Neuronal stem cell (in vitro differentiated cells): ENCODE measurements at regions not wholly inside any gene's neighbourhood (a gene's known extent, or its start where the extent isn't known, plus 50 kb on each side); places are given as distances from the start of the nearest gene placed in this dataset.
"Not testable (repeated sequence)": the region's sequence is repeated elsewhere in the genome, so short reads cannot be mapped to it uniquely, and the experiment has no call there.

Source experiments
- DNase-seq: peaks from one replicate; pipeline ENCODE4 v3.0.0-alpha.2; 2013; ENCODE audit warnings: low spot score
- H2AFZ ChIP-seq: one replicate; pipeline ENCODE4 v1.6.1; 2013; ENCODE audit warnings: mild to moderate bottlenecking, low read length, inconsistent platforms
- H2AK5ac ChIP-seq: 2 replicates; pipeline ENCODE4 v1.6.1; 2013; ENCODE audit warnings: low read depth, mild to moderate bottlenecking, inconsistent platforms, low read length, moderate library complexity, mixed read lengths
- H2BK120ac ChIP-seq: 2 replicates; pipeline ENCODE4 v1.6.1; 2013; ENCODE audit warnings: low read depth, mild to moderate bottlenecking, inconsistent platforms, low read length, moderate library complexity, mixed read lengths
- H2BK12ac ChIP-seq: one replicate; pipeline ENCODE4 v1.6.1; 2013; ENCODE audit warnings: low read length, inconsistent platforms
- H2BK15ac ChIP-seq: 2 replicates; pipeline ENCODE4 v1.6.1; 2013; ENCODE audit warnings: mild to moderate bottlenecking, low read length, inconsistent platforms, mixed read lengths
- H2BK5ac ChIP-seq: one replicate; pipeline ENCODE4 v1.6.1; 2013; ENCODE audit warnings: inconsistent platforms, mild to moderate bottlenecking, low read length, moderate library complexity
- H3K14ac ChIP-seq: one replicate; pipeline ENCODE4 v1.6.1; 2013; ENCODE audit warnings: low read length, inconsistent platforms
- H3K18ac ChIP-seq: 2 replicates; pipeline ENCODE4 v1.6.1; 2013; ENCODE audit warnings: low read length, inconsistent platforms
- H3K23ac ChIP-seq: 2 replicates; pipeline ENCODE4 v1.6.1; 2013; ENCODE audit warnings: low read depth, mild to moderate bottlenecking, mixed read lengths, low read length, inconsistent platforms; ENCODE audit not compliant: poor library complexity
- H3K27ac ChIP-seq: replicated peaks from 3 replicates; pipeline ENCODE4 v1.5.1; 2013; ENCODE audit warnings: low read length, inconsistent platforms
- H3K27me3 ChIP-seq, 3 experiments: 2 replicates each; pipeline ENCODE4 v1.6.1; 2013; ENCODE audit warnings: low read length in 3 of 3, mild to moderate bottlenecking in 2 of 3, inconsistent platforms in 1 of 3, low read depth in 1 of 3, mixed read lengths in 1 of 3, moderate library complexity in 1 of 3; ENCODE audit not compliant: control insufficient read depth in 3 of 3, insufficient read depth in 3 of 3
- H3K36me3 ChIP-seq, 2 donors: replicated peaks in 1 of 2; 2 replicates each; pipeline ENCODE4 v1.6.1; 2013; ENCODE audit warnings: low read length in 2 of 2; ENCODE audit not compliant: control insufficient read depth in 2 of 2, insufficient read depth in 2 of 2
- H3K4ac ChIP-seq: 2 replicates; pipeline ENCODE4 v1.6.1; 2013; ENCODE audit warnings: inconsistent platforms, mild to moderate bottlenecking, low read length, moderate library complexity
- H3K4me1 ChIP-seq, 2 donors: 1 replicate in 1 of 2; 2 replicates in 1 of 2; pipeline ENCODE4 v1.6.1; 2013; ENCODE audit warnings: low read length in 2 of 2, low read depth in 1 of 2; ENCODE audit not compliant: control insufficient read depth in 2 of 2, insufficient read depth in 1 of 2
- H3K4me2 ChIP-seq: one replicate; pipeline ENCODE4 v1.6.1; 2013; ENCODE audit warnings: mild to moderate bottlenecking, low read length, inconsistent platforms; ENCODE audit not compliant: insufficient read depth, poor library complexity, severe bottlenecking
- H3K4me3 ChIP-seq, 2 donors: 2 replicates each; pipeline ENCODE4 v1.5.1; 2013; ENCODE audit warnings: low read length in 2 of 2, mild to moderate bottlenecking in 2 of 2, inconsistent platforms in 1 of 2, moderate library complexity in 1 of 2
- H3K79me1 ChIP-seq: one replicate; pipeline ENCODE4 v1.6.1; 2013; ENCODE audit warnings: low read depth, mild to moderate bottlenecking, inconsistent platforms, low read length, moderate library complexity
- H3K9ac ChIP-seq: one replicate; pipeline ENCODE4 v1.6.1; 2013; ENCODE audit warnings: mild to moderate bottlenecking, low read depth, low read length, inconsistent platforms; ENCODE audit not compliant: poor library complexity
- H3K9me3 ChIP-seq, 2 donors: replicated peaks in 1 of 2; 2 replicates each; pipeline versions ENCODE3 to v1.6.1; 2013; ENCODE audit warnings: low read length in 2 of 2, mild to moderate bottlenecking in 2 of 2, inconsistent platforms in 1 of 2, low read depth in 1 of 2, mixed read lengths in 1 of 2, moderate library complexity in 1 of 2; ENCODE audit not compliant: control insufficient read depth in 2 of 2, insufficient read depth in 1 of 2
- H4K8ac ChIP-seq: one replicate; pipeline ENCODE4 v1.6.1; 2013; ENCODE audit warnings: low read depth, mild to moderate bottlenecking, inconsistent platforms, low read length, moderate library complexity
- H4K91ac ChIP-seq: one replicate; pipeline ENCODE4 v1.6.1; 2013; ENCODE audit warnings: low read length, low read depth, mild to moderate bottlenecking, inconsistent platforms; ENCODE audit not compliant: poor library complexity
- WGBS, 2 donors: extraction: QIAGEN DNeasy Blood & Tissue Kit; methylation state at CpG; one replicate each; pipeline ENCODE4 v1.1.7; 2013; ENCODE audit warnings: missing lambda C conversion rate in 2 of 2, mixed read lengths in 1 of 2; ENCODE audit not compliant: insufficient read length in 2 of 2, insufficient replicate concordance in 1 of 2; ENCODE audit errors: extremely low coverage in 2 of 2; 5-methylcytosine and 5-hydroxymethylcytosine counted together

- no peak overlapping the region for H2BK120ac ChIP-seq
- no peak overlapping the region for H2AK5ac ChIP-seq
- no peaks in the 10 kb centered on the region for H3K4me1 ChIP-seq
- no peaks in the 10 kb centered on the region for H3K27me3 ChIP-seq
- H3K4me3 ChIP-seq = no peak overlapping the region
- H3K18ac ChIP-seq = no peak overlapping the region
- no peak overlapping the region for H3K4ac ChIP-seq
- H3K14ac ChIP-seq = no peak overlapping the region
- H2AFZ ChIP-seq = no peak overlapping the region
- no peak overlapping the region for H4K8ac ChIP-seq
- H2BK5ac ChIP-seq = no peak overlapping the region
- no peaks in the 10 kb centered on the region for H3K9me3 ChIP-seq
- H2BK15ac ChIP-seq = no peak overlapping the region
- H3K79me1 ChIP-seq = no peaks in the 10 kb centered on the region
- no peak overlapping the region for H3K4me2 ChIP-seq
- H3K36me3 ChIP-seq = no peaks in the 10 kb centered on the region
- H4K91ac ChIP-seq = no peak overlapping the region
- H3K9ac ChIP-seq = no peak overlapping the region
- no peak overlapping the region for H3K23ac ChIP-seq
- no peak overlapping the region for H2BK12ac ChIP-seq
- no CpG with 5 or more reads among the region's 5 CpGs for WGBS, 2 donors
- no peak for DNase-seq
- H3K27ac ChIP-seq = no peak overlapping the region
These were observed 103.5 kb upstream of the PRSS1 start for GRCh38 chr7:142645777-142646176.

GRCh38 chr7:142642316-142642715 lies 107.0 kb upstream of the PRSS1 start:
- Histone ChIP-seq H2BK120ac (no peak overlapping the region), H2AK5ac (no peak overlapping the region), H3K18ac (no peak overlapping the region), H2BK15ac (no peak overlapping the region), H4K91ac (no peak overlapping the region), H3K27me3 (no peaks in the 10 kb centered on the region), H3K4me1 (no peaks in the 10 kb centered on the region), H3K14ac (no peak overlapping the region), H3K9me3 (no peaks in the 10 kb centered on the region), H2AFZ (no peak overlapping the region), H2BK12ac (no peak overlapping the region), H3K27ac (no peak overlapping the region), H3K4me3 (no peak overlapping the region), H3K23ac (no peak overlapping the region), H3K36me3 (no peaks in the 10 kb centered on the region), H4K8ac (no peak overlapping the region), H3K4ac (no peak overlapping the region), H3K79me1 (no peaks in the 10 kb centered on the region), H3K4me2 (no peak overlapping the region), H2BK5ac (no peak overlapping the region), H3K9ac (no peak overlapping the region)
- no peak for DNase-seq

GRCh38 chr7:142641252-142641651 lies 108.0 kb upstream of the PRSS1 start:
- H3K18ac ChIP-seq, H3K23ac ChIP-seq, H3K14ac ChIP-seq, H2BK12ac ChIP-seq, H3K9me3 ChIP-seq, H3K79me1 ChIP-seq, H3K27ac ChIP-seq, H4K91ac ChIP-seq, H3K4me2 ChIP-seq, H2AK5ac ChIP-seq, H4K8ac ChIP-seq, DNase-seq, H2BK120ac ChIP-seq, H2AFZ ChIP-seq, H3K4me1 ChIP-seq, H2BK5ac ChIP-seq, H3K4ac ChIP-seq, H3K27me3 ChIP-seq, H3K4me3 ChIP-seq, H3K36me3 ChIP-seq, H2BK15ac ChIP-seq, H3K9ac ChIP-seq: not testable (repeated sequence)
- no CpG with 5 or more reads among the region's 4 CpGs for WGBS, 2 donors

GRCh38 chr7:142638581-142638980 lies 110.7 kb upstream of the PRSS1 start:
- H3K27ac ChIP-seq = no peak overlapping the region
- WGBS, 2 donors = no CpG with 5 or more reads among the region's 4 CpGs

More at GRCh38 chr7:142638581-142638980, 110.7 kb upstream of the PRSS1 start:
- Histone ChIP-seq H3K4me1 (no peaks in the 10 kb centered on the region), H3K27me3 (no peaks in the 10 kb centered on the region), H3K9me3 (no peaks in the 10 kb centered on the region), H4K91ac (no peak overlapping the region), H3K23ac (no peak overlapping the region), H3K4ac (no peak overlapping the region), H3K79me1 (no peaks in the 10 kb centered on the region), H2AFZ (no peak overlapping the region), H2AK5ac (no peak overlapping the region), H3K4me3 (no peak overlapping the region), H4K8ac (no peak overlapping the region), H2BK12ac (no peak overlapping the region), H3K18ac (no peak overlapping the region), H2BK15ac (no peak overlapping the region), H3K9ac (no peak overlapping the region), H2BK5ac (no peak overlapping the region), H2BK120ac (no peak overlapping the region), H3K14ac (no peak overlapping the region), H3K4me2 (no peak overlapping the region), H3K36me3 (no peaks in the 10 kb centered on the region)
- DNase-seq = no peak
